HepG2 (cell line): ENCODE measurements at regions not wholly inside any gene's neighbourhood (a gene's known extent, or its start where the extent isn't known, plus 50 kb on each side); places are given as distances from the start of the nearest gene placed in this dataset.

ENCODE experiments used
- ATAC-seq: fragments of 200-7000 bp; cut with Tn5 transposase; 3 replicates; pipeline ENCODE4 v1.9.1; 2020; ENCODE audit warnings: mild to moderate bottlenecking, moderate library complexity
- BruUV-seq: library from RNA; stranded (reverse); fragments of 400-500 nt; replicated peaks from 2 replicates; lab custom pipeline; 2021; lab: Mats Ljungman, UMichigan
- CTCF ChIA-PET: fragments of 300-600 bp; formaldehyde crosslinking; extraction: SDS; loops from one replicate; lab custom pipeline; 2021; ENCODE audit warnings: low total read pairs, inconsistent platforms, low intra/inter-chr PET ratio; lab: Yijun Ruan, JAX
- POLR2A ChIA-PET: fragments of 350-600 bp; sonication (Branson Sonifier 250); formaldehyde crosslinking; loops from one replicate; lab custom pipeline; 2020; ENCODE audit warnings: antibody characterized with exemption, inconsistent platforms; lab: Yijun Ruan, JAX
- DNase-seq: peaks from one replicate; pipeline ENCODE4 v3.0.0-alpha.2; 2015; ENCODE audit warnings: low spot score
- FAIRE-seq: peaks from 3 replicates; lab custom pipeline; 2011; peaks lifted over from hg19 to GRCh38; lab: Jason Lieb, UNC
- H2AFZ ChIP-seq: one replicate; pipeline ENCODE4 v1.6.1; 2011; ENCODE audit warnings: low read length, inconsistent platforms
- H3K27ac ChIP-seq: fragments of 300-600 bp; 3 replicates; pipeline ENCODE4 v1.8.0; 2011; ENCODE audit warnings: mixed run types, mild to moderate bottlenecking, mixed read lengths, low read length, inconsistent platforms; ENCODE audit not compliant: insufficient read depth; ENCODE audit errors: extremely low read length
- H3K27me3 ChIP-seq, 2 experiments: fragments of 200-600 bp in 1 of 2; 2 replicates in 1 of 2; 3 replicates in 1 of 2; pipeline versions ENCODE4 v1.6.0 to v1.8.0; 2011; ENCODE audit warnings: low read length in 2 of 2, mild to moderate bottlenecking in 2 of 2, moderate library complexity in 2 of 2, inconsistent platforms in 1 of 2; ENCODE audit not compliant: insufficient read depth in 2 of 2, control insufficient read depth in 1 of 2
- H3K36me3 ChIP-seq, 2 experiments: fragments of 200-600 bp in 1 of 2; replicated peaks in 1 of 2; 2 replicates in 1 of 2; 3 replicates in 1 of 2; pipeline versions ENCODE4 v1.5.1 to v1.8.0; 2011; ENCODE audit warnings: low read length in 2 of 2, inconsistent platforms in 1 of 2; ENCODE audit not compliant: insufficient read depth in 2 of 2, control insufficient read depth in 1 of 2
- H3K4me1 ChIP-seq: 2 replicates; pipeline ENCODE4 v1.5.1; 2012; ENCODE audit warnings: low read length, inconsistent platforms; ENCODE audit not compliant: insufficient read depth
- H3K4me2 ChIP-seq: 2 replicates; pipeline ENCODE4 v1.6.0; 2011; ENCODE audit warnings: low read depth, low read length, inconsistent platforms
- H3K4me3 ChIP-seq, 3 experiments: fragments of 200-600 bp in 1 of 3; sonication (generic), shearing (Covaris generic) in 1 of 3; replicated peaks in 1 of 3; 2 replicates each; pipeline ENCODE4 v1.5.1; 2011 to 2016; ENCODE audit warnings: low read length in 3 of 3, inconsistent platforms in 2 of 3, low read depth in 2 of 3, mild to moderate bottlenecking in 2 of 3, control low read depth in 1 of 3, mixed read lengths in 1 of 3; ENCODE audit not compliant: insufficient read depth in 1 of 3
- H3K79me2 ChIP-seq: one replicate; pipeline ENCODE4 v1.6.1; 2011; ENCODE audit warnings: low read length, inconsistent platforms; ENCODE audit not compliant: insufficient read depth
- H3K9ac ChIP-seq: 2 replicates; pipeline ENCODE4 v1.6.0; 2011; ENCODE audit warnings: mild to moderate bottlenecking, low read depth, low read length, inconsistent platforms; ENCODE audit not compliant: insufficient read depth
- H3K9me3 ChIP-seq: 2 replicates; pipeline ENCODE4 v1.5.1; 2012; ENCODE audit warnings: mild to moderate bottlenecking, low read length
- H4K20me1 ChIP-seq: 2 replicates; pipeline ENCODE4 v1.6.0; 2011; ENCODE audit warnings: inconsistent platforms, mild to moderate bottlenecking, low read length, moderate library complexity; ENCODE audit not compliant: insufficient read depth
- GATAD1 ChIP-seq: IDR thresholded peaks from 2 replicates; pipeline ENCODE4 v1.6.1; 2016; ENCODE audit warnings: missing genetic modification reagents, missing compliant biosample characterization
- NFYB ChIP-seq: sonication (generic); formaldehyde crosslinking; IDR thresholded peaks from 2 replicates; pipeline ENCODE4 v1.4.0; 2020; ENCODE audit warnings: missing genetic modification reagents
- RFX5 ChIP-seq: IDR thresholded peaks from 2 replicates; pipeline ENCODE4 v1.6.1; 2011; ENCODE audit warnings: low read depth, low read length, improper control_type of control experiment
- TCF7 ChIP-seq: sonication (generic); IDR thresholded peaks from 2 replicates; pipeline ENCODE4 v1.6.1; 2016; ENCODE audit warnings: antibody characterized with exemption, low read depth
- ZNF564 ChIP-seq: sonication (generic); formaldehyde crosslinking; IDR thresholded peaks from 2 replicates; pipeline ENCODE4 v1.8.1; 2023; ENCODE audit warnings: mild to moderate bottlenecking, missing genetic modification reagents
- ZNF607 ChIP-seq: sonication (generic); formaldehyde crosslinking; IDR thresholded peaks from 2 replicates; pipeline ENCODE4 v1.5.1; 2020; ENCODE audit warnings: missing genetic modification reagents, mild to moderate bottlenecking, borderline replicate concordance
- ZNF614 ChIP-seq: IDR thresholded peaks from 2 replicates; pipeline ENCODE4 v1.6.1; 2018; ENCODE audit warnings: missing biosample characterization, missing genetic modification reagents, inconsistent platforms, borderline replicate concordance
- ZNF616 ChIP-seq: sonication (generic); formaldehyde crosslinking; IDR thresholded peaks from 2 replicates; pipeline ENCODE4 v1.5.0; 2020; ENCODE audit warnings: low read depth, mild to moderate bottlenecking, missing genetic modification reagents
- WGBS: methylation state at CpG from one replicate; pipeline ENCODE4 v1.1.6; 2017; ENCODE audit warnings: low lambda C conversion rate; 5-methylcytosine and 5-hydroxymethylcytosine counted together
- in situ Hi-C: cut with HindIII; loops from 2 replicates; pipeline ENCODE4 v1.10.0; 2017; ENCODE audit warnings: low pct_unique_long_range_greater_than_20kb; ENCODE audit not compliant: extremely low pct_ligation_motif_present
- intact Hi-C: fragments of 100-400 bp; cut with micrococcal nuclease; formaldehyde crosslinking; loops from one replicate; pipeline ENCODE4 v1.10.0; 2022; ENCODE audit not compliant: unreplicated experiment
- TF ChIP-seq, protein P1 (sequence below): IDR thresholded peaks from 2 replicates; pipeline ENCODE4 v1.6.1; 2016; ENCODE audit warnings: control low read depth
- TF ChIP-seq, protein P2 (sequence below): sonication (generic); formaldehyde crosslinking; IDR thresholded peaks from 2 replicates; pipeline ENCODE4 v1.4.0; 2020; ENCODE audit warnings: mild to moderate bottlenecking, missing genetic modification reagents, borderline replicate concordance
- TF ChIP-seq, protein P3 (sequence below): sonication (generic); formaldehyde crosslinking; IDR thresholded peaks from 2 replicates; pipeline ENCODE4 v1.5.0; 2020; ENCODE audit warnings: missing genetic modification reagents
- TF ChIP-seq, protein P4 (sequence below): sonication (generic); formaldehyde crosslinking; IDR thresholded peaks from 2 replicates; pipeline ENCODE4 v1.5.1; 2020; ENCODE audit warnings: missing genetic modification reagents, mild to moderate bottlenecking, borderline replicate concordance
- TF ChIP-seq, protein P5 (sequence below): IDR thresholded peaks from 2 replicates; pipeline ENCODE4 v1.6.1; 2012; ENCODE audit warnings: low read depth, low read length, improper control_type of control experiment

DNA sequence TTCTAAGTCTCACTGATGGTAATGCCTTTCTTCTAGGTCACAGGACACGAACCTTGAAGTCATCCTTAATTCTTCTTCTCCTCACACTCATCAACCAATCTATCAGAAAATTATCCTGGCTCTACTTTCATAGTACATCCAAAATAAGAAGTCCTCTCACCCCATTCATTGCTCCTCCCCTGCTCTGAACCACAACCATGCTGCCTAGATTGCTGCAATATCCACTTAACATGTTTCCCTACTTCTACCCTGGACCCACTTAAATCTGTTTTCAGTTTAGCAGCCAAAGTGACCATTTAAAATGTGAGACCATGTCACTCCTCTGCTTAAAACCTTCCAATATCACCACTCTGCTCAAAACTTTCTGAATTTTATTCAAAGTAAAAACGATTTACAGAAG is 445.9 kb upstream of the FAT3 start (continued):
- TF ChIP-seq, protein P1, sequence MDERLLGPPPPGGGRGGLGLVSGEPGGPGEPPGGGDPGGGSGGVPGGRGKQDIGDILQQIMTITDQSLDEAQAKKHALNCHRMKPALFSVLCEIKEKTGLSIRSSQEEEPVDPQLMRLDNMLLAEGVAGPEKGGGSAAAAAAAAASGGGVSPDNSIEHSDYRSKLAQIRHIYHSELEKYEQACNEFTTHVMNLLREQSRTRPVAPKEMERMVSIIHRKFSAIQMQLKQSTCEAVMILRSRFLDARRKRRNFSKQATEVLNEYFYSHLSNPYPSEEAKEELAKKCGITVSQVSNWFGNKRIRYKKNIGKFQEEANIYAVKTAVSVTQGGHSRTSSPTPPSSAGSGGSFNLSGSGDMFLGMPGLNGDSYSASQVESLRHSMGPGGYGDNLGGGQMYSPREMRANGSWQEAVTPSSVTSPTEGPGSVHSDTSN, result no peak
- TF ChIP-seq, protein P2, sequence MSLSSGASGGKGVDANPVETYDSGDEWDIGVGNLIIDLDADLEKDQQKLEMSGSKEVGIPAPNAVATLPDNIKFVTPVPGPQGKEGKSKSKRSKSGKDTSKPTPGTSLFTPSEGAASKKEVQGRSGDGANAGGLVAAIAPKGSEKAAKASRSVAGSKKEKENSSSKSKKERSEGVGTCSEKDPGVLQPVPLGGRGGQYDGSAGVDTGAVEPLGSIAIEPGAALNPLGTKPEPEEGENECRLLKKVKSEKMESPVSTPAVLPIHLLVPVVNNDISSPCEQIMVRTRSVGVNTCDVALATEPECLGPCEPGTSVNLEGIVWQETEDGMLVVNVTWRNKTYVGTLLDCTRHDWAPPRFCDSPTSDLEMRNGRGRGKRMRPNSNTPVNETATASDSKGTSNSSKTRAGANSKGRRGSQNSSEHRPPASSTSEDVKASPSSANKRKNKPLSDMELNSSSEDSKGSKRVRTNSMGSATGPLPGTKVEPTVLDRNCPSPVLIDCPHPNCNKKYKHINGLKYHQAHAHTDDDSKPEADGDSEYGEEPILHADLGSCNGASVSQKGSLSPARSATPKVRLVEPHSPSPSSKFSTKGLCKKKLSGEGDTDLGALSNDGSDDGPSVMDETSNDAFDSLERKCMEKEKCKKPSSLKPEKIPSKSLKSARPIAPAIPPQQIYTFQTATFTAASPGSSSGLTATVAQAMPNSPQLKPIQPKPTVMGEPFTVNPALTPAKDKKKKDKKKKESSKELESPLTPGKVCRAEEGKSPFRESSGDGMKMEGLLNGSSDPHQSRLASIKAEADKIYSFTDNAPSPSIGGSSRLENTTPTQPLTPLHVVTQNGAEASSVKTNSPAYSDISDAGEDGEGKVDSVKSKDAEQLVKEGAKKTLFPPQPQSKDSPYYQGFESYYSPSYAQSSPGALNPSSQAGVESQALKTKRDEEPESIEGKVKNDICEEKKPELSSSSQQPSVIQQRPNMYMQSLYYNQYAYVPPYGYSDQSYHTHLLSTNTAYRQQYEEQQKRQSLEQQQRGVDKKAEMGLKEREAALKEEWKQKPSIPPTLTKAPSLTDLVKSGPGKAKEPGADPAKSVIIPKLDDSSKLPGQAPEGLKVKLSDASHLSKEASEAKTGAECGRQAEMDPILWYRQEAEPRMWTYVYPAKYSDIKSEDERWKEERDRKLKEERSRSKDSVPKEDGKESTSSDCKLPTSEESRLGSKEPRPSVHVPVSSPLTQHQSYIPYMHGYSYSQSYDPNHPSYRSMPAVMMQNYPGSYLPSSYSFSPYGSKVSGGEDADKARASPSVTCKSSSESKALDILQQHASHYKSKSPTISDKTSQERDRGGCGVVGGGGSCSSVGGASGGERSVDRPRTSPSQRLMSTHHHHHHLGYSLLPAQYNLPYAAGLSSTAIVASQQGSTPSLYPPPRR (CRISPR knock-in tag), result no peak

DNA sequence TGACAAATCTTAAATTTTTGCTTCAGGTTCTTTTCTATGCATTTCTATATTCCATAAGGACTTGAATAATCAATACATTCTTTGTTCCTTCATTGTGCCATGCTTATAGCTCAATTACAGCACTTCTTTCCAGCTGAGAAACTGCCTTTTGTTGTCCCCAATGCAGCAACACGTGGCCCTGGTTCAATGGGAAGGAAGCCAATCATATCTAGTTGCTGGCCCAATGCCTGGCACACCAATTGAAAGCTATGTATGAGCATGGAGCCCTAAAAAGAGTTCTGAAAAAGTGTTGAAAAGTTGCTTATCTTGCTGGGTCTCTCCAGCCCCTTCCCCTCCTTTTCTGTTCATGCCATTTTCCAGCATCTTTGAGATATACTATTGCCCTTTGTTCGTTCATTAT is 448.0 kb upstream of the FAT3 start:
- ChIA-PET POLR2A (no interaction called here), CTCF (no interaction called here)
- Histone ChIP-seq H3K27me3 (no peaks in the 10 kb centered on the region), H3K9ac (no peak overlapping the region), H3K27ac (no peak overlapping the region), H3K4me3 (no peak overlapping the region), H3K79me2 (no peaks in the 10 kb centered on the region), H3K36me3 (no peaks in the 10 kb centered on the region), H4K20me1 (no peaks in the 10 kb centered on the region), H3K4me1 (no peaks in the 10 kb centered on the region), H3K4me2 (no peak overlapping the region), H3K9me3 (peaks cover 79% of the 10 kb centered on the region), H2AFZ (no peak overlapping the region)
- ATAC-seq, result no peak
- intact Hi-C loops (no loop called here), in situ Hi-C loops (no loop called here)
- 5% methylated on average over 2 of the region's 2 CpGs for WGBS
- FAIRE-seq, result no peak
- DNase-seq, result no peak
- no TSS peak for BruUV-seq
- TF ChIP-seq ZNF616 (no peak), RFX5 (no peak), ZNF607 (CRISPR knock-in tag) (no peak), ZNF564 (CRISPR knock-in tag) (no peak), NFYB (CRISPR knock-in tag) (no peak), GATAD1 (CRISPR knock-in tag) (no peak), TCF7 (no peak), ZNF614 (CRISPR knock-in tag) (no peak)
- TF ChIP-seq, protein P3, sequence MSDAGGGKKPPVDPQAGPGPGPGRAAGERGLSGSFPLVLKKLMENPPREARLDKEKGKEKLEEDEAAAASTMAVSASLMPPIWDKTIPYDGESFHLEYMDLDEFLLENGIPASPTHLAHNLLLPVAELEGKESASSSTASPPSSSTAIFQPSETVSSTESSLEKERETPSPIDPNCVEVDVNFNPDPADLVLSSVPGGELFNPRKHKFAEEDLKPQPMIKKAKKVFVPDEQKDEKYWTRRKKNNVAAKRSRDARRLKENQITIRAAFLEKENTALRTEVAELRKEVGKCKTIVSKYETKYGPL, result no peak
- TF ChIP-seq, protein P4, sequence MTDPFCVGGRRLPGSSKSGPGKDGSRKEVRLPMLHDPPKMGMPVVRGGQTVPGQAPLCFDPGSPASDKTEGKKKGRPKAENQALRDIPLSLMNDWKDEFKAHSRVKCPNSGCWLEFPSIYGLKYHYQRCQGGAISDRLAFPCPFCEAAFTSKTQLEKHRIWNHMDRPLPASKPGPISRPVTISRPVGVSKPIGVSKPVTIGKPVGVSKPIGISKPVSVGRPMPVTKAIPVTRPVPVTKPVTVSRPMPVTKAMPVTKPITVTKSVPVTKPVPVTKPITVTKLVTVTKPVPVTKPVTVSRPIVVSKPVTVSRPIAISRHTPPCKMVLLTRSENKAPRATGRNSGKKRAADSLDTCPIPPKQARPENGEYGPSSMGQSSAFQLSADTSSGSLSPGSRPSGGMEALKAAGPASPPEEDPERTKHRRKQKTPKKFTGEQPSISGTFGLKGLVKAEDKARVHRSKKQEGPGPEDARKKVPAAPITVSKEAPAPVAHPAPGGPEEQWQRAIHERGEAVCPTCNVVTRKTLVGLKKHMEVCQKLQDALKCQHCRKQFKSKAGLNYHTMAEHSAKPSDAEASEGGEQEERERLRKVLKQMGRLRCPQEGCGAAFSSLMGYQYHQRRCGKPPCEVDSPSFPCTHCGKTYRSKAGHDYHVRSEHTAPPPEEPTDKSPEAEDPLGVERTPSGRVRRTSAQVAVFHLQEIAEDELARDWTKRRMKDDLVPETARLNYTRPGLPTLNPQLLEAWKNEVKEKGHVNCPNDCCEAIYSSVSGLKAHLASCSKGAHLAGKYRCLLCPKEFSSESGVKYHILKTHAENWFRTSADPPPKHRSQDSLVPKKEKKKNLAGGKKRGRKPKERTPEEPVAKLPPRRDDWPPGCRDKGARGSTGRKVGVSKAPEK, result no peak
- TF ChIP-seq, protein P5, sequence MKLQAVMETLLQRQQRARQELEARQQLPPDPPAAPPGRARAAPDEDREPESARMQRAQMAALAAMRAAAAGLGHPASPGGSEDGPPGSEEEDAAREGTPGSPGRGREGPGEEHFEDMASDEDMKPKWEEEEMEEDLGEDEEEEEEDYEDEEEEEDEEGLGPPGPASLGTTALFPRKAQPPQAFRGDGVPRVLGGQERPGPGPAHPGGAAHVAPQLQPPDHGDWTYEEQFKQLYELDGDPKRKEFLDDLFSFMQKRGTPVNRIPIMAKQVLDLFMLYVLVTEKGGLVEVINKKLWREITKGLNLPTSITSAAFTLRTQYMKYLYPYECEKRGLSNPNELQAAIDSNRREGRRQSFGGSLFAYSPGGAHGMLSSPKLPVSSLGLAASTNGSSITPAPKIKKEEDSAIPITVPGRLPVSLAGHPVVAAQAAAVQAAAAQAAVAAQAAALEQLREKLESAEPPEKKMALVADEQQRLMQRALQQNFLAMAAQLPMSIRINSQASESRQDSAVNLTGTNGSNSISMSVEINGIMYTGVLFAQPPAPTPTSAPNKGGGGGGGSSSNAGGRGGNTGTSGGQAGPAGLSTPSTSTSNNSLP, result no peak
